Lung (tissue), 11 donors: ENCODE measurements at regions not wholly inside any gene's neighbourhood (a gene's known extent, or its start where the extent isn't known, plus 50 kb on each side); places are given as distances from the start of the nearest gene placed in this dataset.

Experiments used
- ATAC-seq: fragments of 200-7000 bp; cut with Tn5 transposase; one replicate; pipeline ENCODE4 v1.9.1; 2020; ENCODE audit warnings: moderate number of reproducible peaks; ENCODE audit not compliant: insufficient read depth, low FRiP score
- DNase-seq, 3 donors: peaks; one replicate each; pipeline ENCODE4 v3.0.0-alpha.2; 2013 to 2017
- H3K27ac ChIP-seq, 2 donors: one replicate each; pipeline ENCODE4 v1.5.1; 2013; ENCODE audit warnings: mild to moderate bottlenecking in 2 of 2, moderate library complexity in 2 of 2, control low read depth in 1 of 2, inconsistent platforms in 1 of 2, low read depth in 1 of 2, low read length in 1 of 2
- H3K27me3 ChIP-seq, 3 donors: one replicate each; pipeline ENCODE4 v1.5.1; 2013; ENCODE audit warnings: low read length in 2 of 3; ENCODE audit not compliant: control insufficient read depth in 3 of 3, insufficient read depth in 3 of 3
- H3K36me3 ChIP-seq, 4 donors: one replicate each; pipeline ENCODE4 v1.5.1; 2013; ENCODE audit warnings: low read length in 4 of 4, mild to moderate bottlenecking in 1 of 4, moderate library complexity in 1 of 4; ENCODE audit not compliant: control insufficient read depth in 4 of 4, insufficient read depth in 4 of 4
- H3K4me1 ChIP-seq, 5 donors: one replicate each; pipeline ENCODE4 v1.5.1; 2013; ENCODE audit warnings: low read length in 5 of 5, mild to moderate bottlenecking in 2 of 5, moderate library complexity in 1 of 5; ENCODE audit not compliant: control insufficient read depth in 5 of 5, insufficient read depth in 5 of 5
- H3K4me3 ChIP-seq: one replicate; pipeline ENCODE4 v1.5.1; 2013; ENCODE audit warnings: mild to moderate bottlenecking, control low read depth, moderate library complexity
- H3K9ac ChIP-seq, 2 donors: one replicate each; pipeline ENCODE4 v1.5.1; 2013; ENCODE audit warnings: low read length in 2 of 2, control low read depth in 1 of 2; ENCODE audit not compliant: insufficient read depth in 1 of 2
- H3K9me3 ChIP-seq, 4 donors: one replicate each; pipeline ENCODE4 v1.5.1; 2013; ENCODE audit warnings: low read length in 3 of 4, mild to moderate bottlenecking in 1 of 4, moderate library complexity in 1 of 4; ENCODE audit not compliant: control insufficient read depth in 4 of 4, insufficient read depth in 3 of 4
- CTCF ChIP-seq: IDR thresholded peaks from 2 replicates; pipeline ENCODE4 v1.5.1; 2012; ENCODE audit warnings: mild to moderate bottlenecking; ENCODE audit errors: control extremely low read depth, extremely low read depth
- WGBS, 2 donors: extraction: QIAGEN DNeasy Blood & Tissue Kit; methylation state at CpG; one replicate each; pipeline ENCODE4 v1.1.7; 2013; 5-methylcytosine and 5-hydroxymethylcytosine counted together
- donor health status: control.
- donor health status: control.
- donor health status: Bipolar disorder and iron deficiency.
- donor health status: healthy.
- donor health status: DM: yes; HTN: yes; CAD: no.

- ATAC-seq (no peak), DNase-seq (no peak)
- 43 to 65% methylated on average over 1 of the region's 1 CpG for WGBS, 2 donors
- no peak for TF ChIP-seq CTCF
- no peak overlapping the region for H3K9ac ChIP-seq
- no peak overlapping the region for H3K27ac ChIP-seq
- H3K4me3 ChIP-seq, result no peak overlapping the region
- peaks cover 0 to 7% (median 0%) of the 10 kb centered on the region in 5 donors for H3K4me1 ChIP-seq
- H3K36me3 ChIP-seq, result no peaks in the 10 kb centered on the region
- H3K9me3 ChIP-seq, result no peaks in the 10 kb centered on the region
- H3K27me3 ChIP-seq, result no peaks in the 10 kb centered on the region
Measured at GRCh38 chr2:65786765-65787164, 354.4 kb upstream of the SPRED2 start.

DNA sequence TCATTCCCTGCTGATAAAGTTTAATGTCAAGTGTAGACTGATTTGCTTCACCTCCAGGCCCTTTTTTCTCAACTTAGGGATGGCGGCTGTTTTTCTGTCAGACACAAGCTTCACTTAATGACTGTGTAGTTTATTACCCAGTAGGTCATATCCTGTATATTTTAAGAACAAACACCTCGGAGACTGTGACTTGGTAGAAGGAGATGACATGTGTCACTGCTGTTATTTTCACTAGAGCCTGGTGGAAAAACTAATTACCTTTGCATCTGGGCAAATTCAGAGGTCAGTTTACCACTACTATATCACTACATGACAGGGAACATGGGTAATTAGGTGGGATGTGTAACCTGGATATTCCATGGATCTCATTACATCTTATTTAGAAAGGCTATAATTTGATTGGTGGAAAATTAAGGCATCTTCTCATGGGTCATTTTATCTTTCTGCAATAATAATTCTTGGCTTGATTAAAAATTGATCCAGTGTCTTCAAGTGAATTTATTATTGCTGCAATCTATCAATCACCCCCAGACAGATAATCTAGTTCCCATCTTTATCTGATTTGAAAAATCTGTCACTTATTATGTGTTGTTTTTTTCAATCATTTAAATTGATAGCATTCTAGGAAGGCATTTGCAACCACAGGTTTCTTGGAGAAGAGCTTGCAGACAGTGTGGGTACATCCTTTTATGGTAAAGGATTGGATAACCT, 353.8 kb upstream of the SPRED2 start:
- no peak for TF ChIP-seq CTCF
- Histone ChIP-seq H3K27me3 (no peaks in the 10 kb centered on the region), H3K36me3 (no peaks in the 10 kb centered on the region), H3K9me3 (no peaks in the 10 kb centered on the region), H3K9ac (no peak overlapping the region), H3K4me3 (no peak overlapping the region), H3K4me1 (peaks cover 0 to under 1% (median 0%) of the 10 kb centered on the region in 5 donors), H3K27ac (no peak overlapping the region)
- ATAC-seq (no peak), DNase-seq (no peak)
- 56 to 66% methylated on average over 2 of the region's 2 CpGs for WGBS, 2 donors

- no peak overlapping the region for H3K4me3 ChIP-seq
- no peaks in the 10 kb centered on the region for H3K4me1 ChIP-seq
- H3K27me3 ChIP-seq, result no peaks in the 10 kb centered on the region
- 81 to 87% methylated on average over 5 of the region's 5 CpGs for WGBS, 2 donors
- TF ChIP-seq CTCF, result no peak
- H3K9ac ChIP-seq, result no peak overlapping the region
- no peaks in the 10 kb centered on the region for H3K9me3 ChIP-seq
- no peaks in the 10 kb centered on the region for H3K36me3 ChIP-seq
- ATAC-seq, result no peak
- DNase-seq, result no peak
- H3K27ac ChIP-seq, result no peak overlapping the region
Measured at GRCh38 chr2:65782996-65783650, 350.7 kb upstream of the SPRED2 start.
